ENCODE measurements at regions not wholly inside any gene's neighbourhood (a gene's known extent, or its start where the extent isn't known, plus 50 kb on each side); places are given as distances from the start of the nearest gene placed in this dataset.
A peak's percentile ranks its signal among the peaks of the same experiment; 100 is the strongest.

DNA sequence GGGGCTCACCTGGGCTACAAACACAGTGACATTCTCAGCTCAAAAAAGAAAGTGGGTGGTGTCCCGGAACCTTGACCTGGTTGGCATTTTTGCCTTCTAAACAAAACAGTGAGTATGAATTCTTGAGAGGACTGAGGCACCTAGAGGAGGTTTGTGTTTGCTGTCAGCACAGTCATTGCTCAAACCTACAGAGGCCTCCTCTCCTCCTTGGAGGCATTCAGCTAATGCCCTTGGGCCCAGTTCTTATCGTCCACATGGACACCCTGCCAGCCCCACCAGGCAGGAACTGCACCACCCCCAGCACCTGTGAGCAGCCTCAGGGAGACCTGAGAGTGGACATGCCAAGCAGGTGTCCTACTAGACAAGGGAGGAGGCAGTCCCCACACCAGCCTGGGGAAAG lies 156.7 kb downstream of the SYK start:
- TF ChIP-seq CTCF (IDR thresholded peaks at IDR 0.05) (no peak), POLR2A (IDR thresholded peaks at IDR 0.05) (no peak)
- intact Hi-C loops (cut with DNase I), result no loop called here

GRCh38 chr9:90960941-90961340 lies 159.3 kb downstream of the SYK start:
- intact Hi-C loops (cut with DNase I), result no loop called here
- TF ChIP-seq CTCF (IDR thresholded peaks at IDR 0.05), result no peak
- TF ChIP-seq POLR2A (IDR thresholded peaks at IDR 0.05), result no peak
- H3K4me3 ChIP-seq, result no peak overlapping the region
- H3K27ac ChIP-seq, result no peak overlapping the region
- H3K4me1 ChIP-seq, result peaks cover 4 to 29% (median 6%) of the 10 kb centered on the region in 3 donors
- no peaks in the 10 kb centered on the region for H3K9me3 ChIP-seq
- no peaks in the 10 kb centered on the region for H3K36me3 ChIP-seq
- DNase-seq, result no peak
- peaks cover 0 to 3% (median 0%) of the 10 kb centered on the region in 4 donors for H3K27me3 ChIP-seq
- 60 to 61% methylated on average over 3 to 5 of the region's 5 CpGs for WGBS, 2 donors

More for the DNA sequence above, 156.7 kb downstream of the SYK start:
- no peak overlapping the region for H3K4me3 ChIP-seq
- no peaks in the 10 kb centered on the region for H3K9me3 ChIP-seq
- no peak for DNase-seq
- 66 to 90% methylated on average over 1 to 2 of the region's 2 CpGs for WGBS, 2 donors
- no peak overlapping the region for H3K27ac ChIP-seq
- peaks cover 0 to 13% (median 0%) of the 10 kb centered on the region in 3 donors for H3K4me1 ChIP-seq
- no peaks in the 10 kb centered on the region for H3K36me3 ChIP-seq
- peaks cover 0 to 3% (median 0%) of the 10 kb centered on the region in 4 donors for H3K27me3 ChIP-seq

GRCh38 chr9:90961375-90961774 lies 159.8 kb downstream of the SYK start:
- TF ChIP-seq CTCF (IDR thresholded peaks at IDR 0.05), result no peak
- TF ChIP-seq POLR2A (IDR thresholded peaks at IDR 0.05), result no peak
- Histone ChIP-seq H3K4me3 (no peak overlapping the region), H3K4me1 (peaks cover 8 to 33% (median 9%) of the 10 kb centered on the region in 3 donors), H3K27ac (no peak overlapping the region), H3K27me3 (peaks cover 0 to 3% (median 0%) of the 10 kb centered on the region in 4 donors), H3K36me3 (no peaks in the 10 kb centered on the region), H3K9me3 (no peaks in the 10 kb centered on the region)
- no peak for DNase-seq
- intact Hi-C loops (cut with DNase I), result no loop called here
- WGBS, 2 donors, result 43 to 64% methylated on average over 2 to 8 of the region's 10 CpGs

- no peaks in the 10 kb centered on the region for H3K9me3 ChIP-seq
- intact Hi-C loops (cut with DNase I), result no loop called here
- DNase-seq, result no peak
- H3K27me3 ChIP-seq, result peaks cover 0 to 3% (median 0%) of the 10 kb centered on the region in 4 donors
- peaks cover 10 to 42% (median 17%) of the 10 kb centered on the region in 3 donors for H3K4me1 ChIP-seq
- H3K4me3 ChIP-seq, result peak overlapping the region in 1 of 4 donors; percentile 22
- TF ChIP-seq CTCF (IDR thresholded peaks at IDR 0.05) (no peak), POLR2A (IDR thresholded peaks at IDR 0.05) (no peak)
- H3K36me3 ChIP-seq, result no peaks in the 10 kb centered on the region
- 47 to 48% methylated on average over 17 to 18 of the region's 26 CpGs for WGBS, 2 donors
- peak overlapping the region; percentile 36 to 79 (median 66) for H3K27ac ChIP-seq
Observed at GRCh38 chr9:90964101-90965020, 162.7 kb downstream of the SYK start.

All from esophagus squamous epithelium (tissue), 5 donors.